ENCODE measurements at regions not wholly inside any gene's neighbourhood (a gene's known extent, or its start where the extent isn't known, plus 50 kb on each side); places are given as distances from the start of the nearest gene placed in this dataset.

GRCh38 chr1:175877939-175878737 lies 134.7 kb upstream of the TNR start:
- DNase-seq (ENCODE audit: low read depth in 1 of 2, low spot score in 1 of 2) = no peak
- in situ Hi-C loops (cut with HindIII; ENCODE audit: low pct_unique_long_range_greater_than_20kb, low sequenced_read_pairs) = no loop called here
- no peak for TF ChIP-seq JUND (IDR thresholded peaks at IDR 0.05; ENCODE audit: low read depth)

- no peak for DNase-seq (ENCODE audit: low read depth in 1 of 2, low spot score in 1 of 2)
- in situ Hi-C loops (cut with HindIII; ENCODE audit: low pct_unique_long_range_greater_than_20kb, low sequenced_read_pairs) = no loop called here
- TF ChIP-seq JUND (IDR thresholded peaks at IDR 0.05; ENCODE audit: low read depth) = no peak
Observed at GRCh38 chr1:175875556-175875955, 132.2 kb upstream of the TNR start.

- in situ Hi-C loops (cut with HindIII; ENCODE audit: low pct_unique_long_range_greater_than_20kb, low sequenced_read_pairs) = no loop called here
- TF ChIP-seq JUND (IDR thresholded peaks at IDR 0.05; ENCODE audit: low read depth) = no peak
Observed at GRCh38 chr1:175874081-175874480, 130.7 kb upstream of the TNR start.

GRCh38 chr1:175873290-175873935 lies 130.0 kb upstream of the TNR start:
- no peak for DNase-seq (ENCODE audit: low read depth in 1 of 2, low spot score in 1 of 2)
- TF ChIP-seq JUND (IDR thresholded peaks at IDR 0.05; ENCODE audit: low read depth) = no peak
- in situ Hi-C loops (cut with HindIII; ENCODE audit: low pct_unique_long_range_greater_than_20kb, low sequenced_read_pairs) = no loop called here

More at GRCh38 chr1:175874081-175874480, 130.7 kb upstream of the TNR start:
- DNase-seq (ENCODE audit: low read depth in 1 of 2, low spot score in 1 of 2) = no peak

- no peak for TF ChIP-seq JUND (IDR thresholded peaks at IDR 0.05; ENCODE audit: low read depth)
- no peak for DNase-seq (ENCODE audit: low read depth in 1 of 2, low spot score in 1 of 2)
- in situ Hi-C loops (cut with HindIII; ENCODE audit: low pct_unique_long_range_greater_than_20kb, low sequenced_read_pairs) = no loop called here
Observed at GRCh38 chr1:175872588-175872987, 129.2 kb upstream of the TNR start.

GRCh38 chr1:175871647-175872046 lies 128.3 kb upstream of the TNR start:
- no peak for DNase-seq (ENCODE audit: low read depth in 1 of 2, low spot score in 1 of 2)
- in situ Hi-C loops (cut with HindIII; ENCODE audit: low pct_unique_long_range_greater_than_20kb, low sequenced_read_pairs) = no loop called here
- no peak for TF ChIP-seq JUND (IDR thresholded peaks at IDR 0.05; ENCODE audit: low read depth)

GRCh38 chr1:175870217-175870616 lies 126.8 kb upstream of the TNR start:
- in situ Hi-C loops (cut with HindIII; ENCODE audit: low pct_unique_long_range_greater_than_20kb, low sequenced_read_pairs) = no loop called here
- no peak for DNase-seq (ENCODE audit: low read depth in 1 of 2, low spot score in 1 of 2)
- TF ChIP-seq JUND (IDR thresholded peaks at IDR 0.05; ENCODE audit: low read depth) = no peak

GRCh38 chr1:175866776-175867175 lies 123.4 kb upstream of the TNR start:
- in situ Hi-C loops (cut with HindIII; ENCODE audit: low pct_unique_long_range_greater_than_20kb, low sequenced_read_pairs) = no loop called here
- TF ChIP-seq JUND (IDR thresholded peaks at IDR 0.05; ENCODE audit: low read depth) = no peak
- no peak for DNase-seq (ENCODE audit: low read depth in 1 of 2, low spot score in 1 of 2)

- in situ Hi-C loops (cut with HindIII; ENCODE audit: low pct_unique_long_range_greater_than_20kb, low sequenced_read_pairs) = no loop called here
- TF ChIP-seq JUND (IDR thresholded peaks at IDR 0.05; ENCODE audit: low read depth) = no peak
- peak in 1 of 2 experiments; percentile 12 for DNase-seq (ENCODE audit: low read depth in 1 of 2, low spot score in 1 of 2)
Observed at GRCh38 chr1:175865041-175865766, 121.8 kb upstream of the TNR start.

- DNase-seq (ENCODE audit: low read depth in 1 of 2, low spot score in 1 of 2) = no peak
- in situ Hi-C loops (cut with HindIII; ENCODE audit: low pct_unique_long_range_greater_than_20kb, low sequenced_read_pairs) = no loop called here
- TF ChIP-seq JUND (IDR thresholded peaks at IDR 0.05; ENCODE audit: low read depth) = no peak
Observed at GRCh38 chr1:175864625-175865024, 121.2 kb upstream of the TNR start.

- in situ Hi-C loops (cut with HindIII; ENCODE audit: low pct_unique_long_range_greater_than_20kb, low sequenced_read_pairs) = no loop called here
- DNase-seq (ENCODE audit: low read depth in 1 of 2, low spot score in 1 of 2) = no peak
- TF ChIP-seq JUND (IDR thresholded peaks at IDR 0.05; ENCODE audit: low read depth) = no peak
Observed at GRCh38 chr1:175864183-175864582, 120.8 kb upstream of the TNR start.

- in situ Hi-C loops (cut with HindIII; ENCODE audit: low pct_unique_long_range_greater_than_20kb, low sequenced_read_pairs) = no loop called here
- no peak for DNase-seq (ENCODE audit: low read depth in 1 of 2, low spot score in 1 of 2)
- TF ChIP-seq JUND (IDR thresholded peaks at IDR 0.05; ENCODE audit: low read depth) = no peak
Observed at GRCh38 chr1:175863299-175864050, 120.1 kb upstream of the TNR start.

All from T47D (cell line).